SK-N-SH treated with all-trans-retinoic acid at 6 μM for 48 hours (cell line): ENCODE measurements at regions not wholly inside any gene's neighbourhood (a gene's known extent, or its start where the extent isn't known, plus 50 kb on each side); places are given as distances from the start of the nearest gene placed in this dataset.

Experiments
- OSR1 ChIP-seq: fragments of 250-450 bp; sonication (Bioruptor Pico); IDR thresholded peaks from 2 replicates; pipeline ENCODE4 v1.8.0; 2022; ENCODE audit warnings: moderate library complexity, mild to moderate bottlenecking, inconsistent platforms
- ZFP3 ChIP-seq: fragments of 250-450 bp; sonication (Bioruptor Pico); IDR thresholded peaks from 2 replicates; pipeline ENCODE4 v1.5.0; 2020; ENCODE audit warnings: mild to moderate bottlenecking, moderate library complexity
- ZFP30 ChIP-seq: fragments of 450-650 bp; formaldehyde crosslinking; IDR thresholded peaks from 2 replicates; pipeline ENCODE4 v1.5.0; 2022; ENCODE audit warnings: mild to moderate bottlenecking, moderate library complexity
- ZNF8 ChIP-seq: fragments of 450-650 bp; formaldehyde crosslinking; IDR thresholded peaks from 2 replicates; pipeline ENCODE4 v1.5.0; 2020; ENCODE audit warnings: mild to moderate bottlenecking, moderate library complexity
- TF ChIP-seq, protein P1 (sequence below): fragments of 250-450 bp; sonication (Bioruptor Pico); IDR thresholded peaks from 2 replicates; pipeline ENCODE4 v1.5.0; 2020; ENCODE audit warnings: mild to moderate bottlenecking, moderate library complexity
- TF ChIP-seq, protein P2 (sequence below): fragments of 250-450 bp; sonication (Bioruptor Pico); IDR thresholded peaks from 2 replicates; pipeline ENCODE4 v1.5.1; 2020; ENCODE audit warnings: low read depth, mild to moderate bottlenecking, moderate library complexity

- TF ChIP-seq, protein P1, sequence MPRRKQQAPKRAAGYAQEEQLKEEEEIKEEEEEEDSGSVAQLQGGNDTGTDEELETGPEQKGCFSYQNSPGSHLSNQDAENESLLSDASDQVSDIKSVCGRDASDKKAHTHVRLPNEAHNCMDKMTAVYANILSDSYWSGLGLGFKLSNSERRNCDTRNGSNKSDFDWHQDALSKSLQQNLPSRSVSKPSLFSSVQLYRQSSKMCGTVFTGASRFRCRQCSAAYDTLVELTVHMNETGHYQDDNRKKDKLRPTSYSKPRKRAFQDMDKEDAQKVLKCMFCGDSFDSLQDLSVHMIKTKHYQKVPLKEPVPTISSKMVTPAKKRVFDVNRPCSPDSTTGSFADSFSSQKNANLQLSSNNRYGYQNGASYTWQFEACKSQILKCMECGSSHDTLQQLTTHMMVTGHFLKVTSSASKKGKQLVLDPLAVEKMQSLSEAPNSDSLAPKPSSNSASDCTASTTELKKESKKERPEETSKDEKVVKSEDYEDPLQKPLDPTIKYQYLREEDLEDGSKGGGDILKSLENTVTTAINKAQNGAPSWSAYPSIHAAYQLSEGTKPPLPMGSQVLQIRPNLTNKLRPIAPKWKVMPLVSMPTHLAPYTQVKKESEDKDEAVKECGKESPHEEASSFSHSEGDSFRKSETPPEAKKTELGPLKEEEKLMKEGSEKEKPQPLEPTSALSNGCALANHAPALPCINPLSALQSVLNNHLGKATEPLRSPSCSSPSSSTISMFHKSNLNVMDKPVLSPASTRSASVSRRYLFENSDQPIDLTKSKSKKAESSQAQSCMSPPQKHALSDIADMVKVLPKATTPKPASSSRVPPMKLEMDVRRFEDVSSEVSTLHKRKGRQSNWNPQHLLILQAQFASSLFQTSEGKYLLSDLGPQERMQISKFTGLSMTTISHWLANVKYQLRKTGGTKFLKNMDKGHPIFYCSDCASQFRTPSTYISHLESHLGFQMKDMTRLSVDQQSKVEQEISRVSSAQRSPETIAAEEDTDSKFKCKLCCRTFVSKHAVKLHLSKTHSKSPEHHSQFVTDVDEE, result no peak
- TF ChIP-seq ZFP3 (CRISPR knock-in tag), result no peak
- TF ChIP-seq OSR1 (CRISPR knock-in tag), result no peak
- TF ChIP-seq, protein P2, sequence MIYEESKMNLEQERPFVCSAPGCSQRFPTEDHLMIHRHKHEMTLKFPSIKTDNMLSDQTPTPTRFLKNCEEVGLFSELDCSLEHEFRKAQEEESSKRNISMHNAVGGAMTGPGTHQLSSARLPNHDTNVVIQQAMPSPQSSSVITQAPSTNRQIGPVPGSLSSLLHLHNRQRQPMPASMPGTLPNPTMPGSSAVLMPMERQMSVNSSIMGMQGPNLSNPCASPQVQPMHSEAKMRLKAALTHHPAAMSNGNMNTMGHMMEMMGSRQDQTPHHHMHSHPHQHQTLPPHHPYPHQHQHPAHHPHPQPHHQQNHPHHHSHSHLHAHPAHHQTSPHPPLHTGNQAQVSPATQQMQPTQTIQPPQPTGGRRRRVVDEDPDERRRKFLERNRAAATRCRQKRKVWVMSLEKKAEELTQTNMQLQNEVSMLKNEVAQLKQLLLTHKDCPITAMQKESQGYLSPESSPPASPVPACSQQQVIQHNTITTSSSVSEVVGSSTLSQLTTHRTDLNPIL, result no peak
- TF ChIP-seq ZNF8 (CRISPR knock-in tag), result no peak
- TF ChIP-seq ZFP30 (CRISPR knock-in tag), result no peak
Measured at GRCh38 chr5:91532281-91532680, 149.2 kb upstream of the ARRDC3 start.
